HG03520 (cell line): ENCODE measurements at regions not wholly inside any gene's neighbourhood (a gene's known extent, or its start where the extent isn't known, plus 50 kb on each side); places are given as distances from the start of the nearest gene placed in this dataset.
"Not testable (repeated sequence)": the region's sequence is repeated elsewhere in the genome, so short reads cannot be mapped to it uniquely, and the experiment has no call there.

Source experiments
- ATAC-seq: cut with Tn5 transposase; IDR thresholded peaks from one replicate; pipeline ENCODE4 v1.9.1; 2021; ENCODE audit warnings: mild to moderate bottlenecking, moderate library complexity; ENCODE audit not compliant: unreplicated experiment

DNA sequence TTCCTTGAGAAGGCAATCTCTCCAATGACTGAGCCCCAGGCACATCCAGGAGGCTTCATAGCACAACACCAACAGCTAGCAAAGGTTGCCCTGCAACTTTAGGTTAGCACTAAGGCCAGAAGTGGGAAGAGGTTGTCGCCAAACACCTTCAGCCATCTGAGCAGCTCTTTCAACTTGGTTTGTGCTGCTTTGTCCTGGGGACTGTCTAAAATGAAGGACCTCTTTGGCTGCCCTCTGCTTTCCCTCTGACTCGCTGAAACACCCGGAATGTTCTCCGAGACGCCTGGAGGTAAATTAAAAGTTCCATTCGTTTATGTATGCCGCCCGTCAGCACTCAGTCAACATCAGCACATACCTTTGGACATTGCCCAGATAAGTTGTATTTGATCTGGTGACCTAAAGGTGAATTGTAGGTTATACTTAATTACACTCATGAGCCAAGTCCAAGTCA is 121.2 kb upstream of the NR2F2 start:
- no peak for ATAC-seq

- no peak for ATAC-seq
These were observed 117.5 kb upstream of the NR2F2 start for GRCh38 chr15:96213045-96213444.

DNA sequence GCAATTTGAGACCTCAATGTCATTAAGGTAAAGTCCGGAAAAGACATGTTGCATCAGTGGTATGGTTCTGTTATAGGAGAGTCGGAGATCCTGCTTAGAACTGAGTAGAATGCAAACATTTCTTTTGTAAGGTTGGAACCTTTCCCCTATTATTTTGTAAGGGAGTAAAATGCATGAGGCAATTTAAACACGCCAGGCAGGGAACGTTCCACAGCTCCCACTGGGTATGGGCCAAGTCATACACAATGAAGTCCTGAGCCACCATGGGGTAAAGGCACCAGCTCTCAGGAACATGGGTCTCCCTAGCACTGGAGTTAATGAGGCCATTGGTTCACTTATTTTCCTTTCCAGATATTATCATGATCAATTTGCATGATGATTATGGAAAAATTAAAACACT is 116.6 kb upstream of the NR2F2 start:
- no peak for ATAC-seq

- not testable (repeated sequence) for ATAC-seq
These were observed 114.0 kb upstream of the NR2F2 start for GRCh38 chr15:96216481-96216880.

DNA sequence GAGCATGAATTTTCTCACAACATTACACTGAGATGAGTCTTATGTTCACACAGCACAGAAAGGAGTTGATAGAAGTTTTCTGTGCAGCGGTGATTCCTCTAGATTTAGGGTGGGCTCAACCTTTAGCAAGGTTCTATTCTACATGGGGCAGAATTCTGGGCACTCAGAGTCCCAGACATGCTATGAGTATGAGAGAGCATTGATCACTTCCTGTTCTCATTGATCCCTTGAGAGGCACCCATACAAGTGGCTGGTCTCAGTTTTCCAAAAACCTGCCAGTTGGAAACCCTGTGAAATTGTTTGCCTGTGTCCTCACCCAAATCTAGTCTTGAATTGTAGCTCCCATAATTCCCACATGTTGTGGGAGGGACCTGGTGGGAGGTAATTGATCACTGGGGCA is 112.5 kb upstream of the NR2F2 start:
- no peak for ATAC-seq

DNA sequence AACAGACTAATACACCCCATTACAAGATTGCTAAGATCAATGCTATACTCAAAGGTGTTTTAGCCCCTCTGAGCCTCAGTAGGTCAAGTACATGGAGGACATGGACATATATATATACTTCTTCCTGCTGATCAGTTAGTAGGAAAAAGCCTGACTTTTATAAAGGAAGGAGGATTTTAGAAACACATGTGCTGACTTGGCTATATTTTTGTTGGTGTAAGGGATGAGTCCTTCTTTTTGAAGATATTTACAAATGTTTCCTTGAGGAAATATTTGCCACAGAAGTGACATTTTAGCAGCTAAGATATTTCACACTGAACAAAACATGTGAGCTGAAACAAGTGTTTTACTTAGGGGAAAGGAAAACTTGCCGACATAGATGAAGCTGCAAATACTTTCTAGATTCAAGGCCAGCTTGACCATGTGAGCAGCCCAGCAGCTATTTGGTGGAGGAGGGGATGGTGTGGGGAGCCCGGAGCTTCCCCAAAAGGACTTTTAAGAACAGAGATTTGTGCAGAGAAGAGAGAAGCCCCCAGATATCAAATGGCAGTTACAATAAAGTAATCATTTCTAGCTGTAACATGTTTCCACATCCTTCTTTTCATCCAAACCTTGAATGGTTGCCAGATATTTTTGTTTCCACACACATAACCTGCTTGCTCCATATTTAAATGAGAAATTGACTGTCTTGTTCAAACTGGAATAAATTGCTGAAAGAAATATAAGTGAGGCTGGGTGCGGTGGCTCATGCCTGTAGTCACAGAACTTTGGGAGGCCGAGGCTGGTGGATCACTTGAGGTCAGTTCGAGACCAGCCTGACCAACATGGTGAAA is 111.7 kb upstream of the NR2F2 start:
- no peak for ATAC-seq

GRCh38 chr15:96219681-96220080 is 110.8 kb upstream of the NR2F2 start:
- no peak for ATAC-seq

DNA sequence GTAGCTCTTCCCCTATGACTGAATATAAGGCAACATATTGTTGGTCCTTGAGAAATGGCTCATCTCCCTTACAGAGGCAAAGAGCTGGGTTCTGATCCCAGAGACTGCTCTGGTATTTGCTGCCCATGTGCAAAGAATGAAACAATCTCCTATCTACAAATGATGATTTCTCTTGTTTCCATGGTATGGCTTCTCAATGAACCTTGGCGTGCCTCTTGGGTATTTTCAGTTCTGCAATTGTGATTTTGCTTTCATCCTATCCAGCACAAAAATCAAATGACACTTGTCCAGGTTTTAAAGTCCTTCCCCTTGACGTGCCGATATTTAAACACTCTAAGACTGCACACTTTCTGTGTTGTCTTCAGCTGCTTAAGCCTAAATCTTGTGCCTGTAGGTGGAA is 109.8 kb upstream of the NR2F2 start:
- no peak for ATAC-seq

DNA sequence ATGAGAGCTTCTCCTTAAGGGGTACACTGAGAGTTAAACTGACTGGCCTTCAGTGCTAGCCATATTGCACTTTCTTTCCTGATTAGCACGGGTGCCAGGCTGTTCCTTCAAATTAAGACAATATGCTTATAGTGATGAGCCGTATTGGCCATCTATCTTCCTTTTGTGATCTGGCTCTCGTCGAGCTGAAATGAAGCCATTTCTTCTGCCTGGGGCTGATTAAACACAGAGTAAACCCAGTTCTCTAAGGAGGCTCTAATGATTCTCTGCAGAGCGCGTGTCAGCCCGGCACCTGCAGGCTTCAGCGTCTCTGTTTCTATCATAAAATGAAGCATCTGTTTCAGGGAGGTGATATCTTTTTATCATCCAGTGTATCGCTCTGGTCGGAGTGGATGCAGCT is 107.5 kb upstream of the NR2F2 start:
- no peak for ATAC-seq

- no peak for ATAC-seq
These were observed 106.6 kb upstream of the NR2F2 start for GRCh38 chr15:96223939-96224338.

GRCh38 chr15:96225642-96226259 is 104.7 kb upstream of the NR2F2 start:
- ATAC-seq, result no peak

DNA sequence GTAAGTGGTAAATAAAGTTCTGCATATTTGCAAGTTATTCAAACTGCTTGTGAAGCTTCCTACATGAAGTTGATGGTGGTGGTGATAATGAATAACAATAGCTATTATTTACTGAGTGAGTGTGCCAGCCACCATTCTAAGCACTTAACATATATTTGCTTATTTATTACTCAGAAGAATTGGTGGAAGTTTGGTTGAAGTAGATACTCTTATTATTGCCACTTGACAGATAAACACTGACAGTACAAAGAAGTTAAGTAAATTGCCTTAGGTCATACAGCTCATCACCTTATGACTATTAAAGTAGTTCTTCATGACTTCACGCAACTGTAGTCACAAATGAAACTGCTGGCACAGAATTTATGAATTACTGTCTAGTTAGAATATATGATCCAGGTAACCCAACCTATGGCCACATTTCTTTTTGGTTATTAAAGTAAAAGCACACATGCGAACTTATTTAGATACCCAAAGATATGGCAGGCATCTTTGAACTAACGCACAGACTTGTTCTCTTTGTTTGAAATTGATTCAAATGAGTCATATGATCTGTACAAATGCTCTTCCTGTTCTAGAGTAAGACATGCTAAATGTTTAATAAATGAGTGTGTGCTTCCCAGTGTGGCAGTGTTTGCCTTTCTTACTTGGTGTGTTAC is 99.8 kb upstream of the NR2F2 start:
- ATAC-seq, result no peak

GRCh38 chr15:96232335-96232734 is 98.2 kb upstream of the NR2F2 start:
- ATAC-seq, result no peak

DNA sequence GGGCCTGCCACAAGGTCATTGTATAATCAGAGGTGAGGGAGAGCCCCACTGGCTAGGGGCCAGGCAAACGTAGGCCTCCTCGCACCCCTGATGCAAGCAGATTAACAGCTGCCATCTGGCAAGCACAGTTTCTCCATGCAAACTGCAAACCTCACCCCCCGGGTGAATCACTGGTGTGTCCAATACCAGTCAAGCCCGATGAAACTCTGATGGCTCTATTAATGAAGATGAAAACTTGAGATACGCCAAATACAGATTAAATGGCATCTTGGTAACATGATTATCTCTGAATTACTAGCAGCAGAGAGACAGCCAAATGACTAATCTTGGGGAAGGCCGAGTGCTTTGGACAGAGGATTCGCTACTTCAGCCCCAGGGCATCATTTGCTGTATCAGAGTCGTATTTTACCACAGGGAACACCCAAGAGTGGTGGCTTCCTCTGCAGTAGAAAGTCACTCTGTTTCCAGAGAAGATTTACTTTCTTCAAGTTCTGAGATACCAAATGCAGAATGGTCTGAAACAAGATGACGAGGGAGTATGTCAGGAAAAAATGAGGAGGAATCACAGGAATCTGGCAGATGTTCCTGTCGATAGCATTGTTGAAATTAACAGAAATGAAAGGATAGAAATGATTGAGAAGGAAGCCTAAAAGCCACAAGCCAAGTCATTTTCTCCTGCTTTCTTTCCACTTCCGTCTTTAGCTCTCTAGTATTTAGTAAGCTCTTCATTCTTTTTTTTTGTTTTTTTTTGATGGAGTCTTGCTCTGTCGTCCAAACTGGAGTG is 96.2 kb upstream of the NR2F2 start:
- ATAC-seq, result no peak

- no peak for ATAC-seq
These were observed 93.5 kb upstream of the NR2F2 start for GRCh38 chr15:96237002-96237401.

- ATAC-seq, result no peak
These were observed 87.7 kb upstream of the NR2F2 start for GRCh38 chr15:96242761-96243160.

DNA sequence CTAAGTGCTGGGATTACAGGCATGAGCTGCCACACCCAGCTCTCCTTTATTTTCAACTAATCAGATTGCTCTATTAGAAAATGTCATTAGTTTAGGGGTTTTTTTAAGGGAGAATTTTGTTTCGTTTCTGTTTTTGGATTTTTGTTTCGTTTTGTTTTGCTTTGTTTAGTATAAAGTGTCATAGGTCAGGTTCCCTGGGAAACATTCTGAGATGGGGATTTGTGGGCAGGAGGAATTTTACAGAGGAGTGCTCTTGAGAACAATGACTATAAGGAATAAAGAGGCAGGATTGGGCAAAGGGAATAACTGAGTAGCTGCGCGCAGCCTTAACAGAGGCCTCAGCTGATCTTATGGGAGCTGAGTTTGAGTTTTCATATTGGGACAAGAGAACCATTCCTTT is 86.8 kb upstream of the NR2F2 start:
- no peak for ATAC-seq

DNA sequence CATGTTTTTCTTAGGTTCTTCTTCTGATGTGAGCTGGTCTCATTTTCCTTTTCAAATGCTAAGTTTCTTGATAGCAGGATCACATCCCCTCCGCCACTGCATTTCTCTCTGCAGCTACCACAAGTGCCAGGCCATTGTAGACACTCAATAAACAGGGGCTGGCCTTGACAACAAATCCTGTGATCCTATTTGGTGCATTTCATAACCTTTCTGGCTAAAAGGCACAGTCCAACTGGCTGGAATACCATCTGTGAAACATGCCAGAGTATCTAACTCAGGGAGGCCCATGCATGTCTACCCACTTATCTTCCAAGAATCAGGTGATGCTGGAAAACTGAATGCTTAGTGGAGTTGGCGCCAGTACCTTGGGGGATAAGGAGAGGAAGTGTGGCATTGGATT is 85.2 kb upstream of the NR2F2 start:
- no peak for ATAC-seq

DNA sequence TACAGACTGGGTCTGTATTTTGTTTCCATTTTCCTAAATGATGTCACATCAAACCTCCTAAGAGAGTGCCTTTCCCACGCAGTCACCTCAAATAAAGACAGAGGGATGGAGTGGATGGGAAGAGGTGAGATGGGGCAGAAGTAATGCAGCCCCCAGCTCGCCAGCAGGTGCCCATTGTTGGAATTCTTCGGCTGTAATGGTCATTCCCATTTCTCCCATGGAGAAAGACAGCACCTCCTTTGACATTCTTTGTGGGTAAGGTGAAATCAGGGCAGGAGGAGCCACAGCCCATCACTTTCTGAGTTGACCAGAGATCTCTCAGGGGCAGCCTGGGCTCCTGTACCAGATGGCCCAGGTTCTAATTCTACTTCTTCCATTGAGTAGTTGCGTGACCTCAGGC is 84.4 kb upstream of the NR2F2 start:
- no peak for ATAC-seq

DNA sequence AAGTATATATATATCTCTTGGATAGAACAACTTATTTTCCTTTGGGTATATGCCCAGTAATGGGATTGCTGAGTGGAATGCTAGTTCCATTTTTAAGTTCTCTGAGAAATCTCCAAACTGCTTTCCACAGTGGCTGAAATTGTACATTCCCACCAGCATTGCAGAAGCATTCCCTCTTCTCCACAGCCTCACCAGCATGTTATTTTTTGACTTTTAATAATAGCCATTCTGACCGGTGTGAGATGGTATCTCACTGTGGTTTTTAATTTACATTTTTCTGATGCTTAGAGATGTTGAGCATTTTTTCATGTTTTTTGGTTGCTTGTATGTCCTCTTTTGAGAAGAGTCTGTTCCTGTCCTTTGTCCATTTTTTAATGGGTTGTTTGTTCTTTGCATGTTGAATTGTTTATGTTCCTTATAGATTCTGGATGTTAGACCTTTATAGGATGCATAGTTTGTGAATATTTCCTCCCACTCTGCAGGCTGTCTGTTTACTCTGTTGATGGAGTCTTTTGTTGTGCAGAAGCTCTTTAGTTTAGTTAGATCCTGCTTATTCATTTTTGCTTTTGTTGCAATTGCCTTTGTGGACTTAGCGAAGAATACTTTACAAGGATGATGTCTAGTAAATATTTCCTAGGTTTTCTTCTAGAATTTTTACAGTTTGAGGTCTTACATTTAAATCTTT is 82.7 kb upstream of the NR2F2 start:
- ATAC-seq, result no peak

GRCh38 chr15:96252148-96252547 is 78.4 kb upstream of the NR2F2 start:
- no peak for ATAC-seq
